ENCODE measurements at regions not wholly inside any gene's neighbourhood (a gene's known extent, or its start where the extent isn't known, plus 50 kb on each side); places are given as distances from the start of the nearest gene placed in this dataset.

GRCh38 chr9:108163321-108164005 is 673.9 kb upstream of the KLF4 start (continued):
- TF ChIP-seq REST (IDR thresholded peaks at IDR 0.05; ENCODE audit: unreplicated experiment): no peak
- TF ChIP-seq EZH2phosphoT487 (IDR thresholded peaks at IDR 0.05; ENCODE audit: unreplicated experiment): no peak
- TF ChIP-seq STAT1 (IDR thresholded peaks at IDR 0.05; ENCODE audit: unreplicated experiment): no peak
- no peak for TF ChIP-seq CTCF (conservative IDR thresholded peaks at IDR 0.05; ENCODE audit: low read depth in 2 of 2)
- no peak for TF ChIP-seq ZNF114 (CRISPR knock-in tag; IDR thresholded peaks at IDR 0.05)
- no peak for TF ChIP-seq CREB1 (CRISPR knock-in tag; IDR thresholded peaks at IDR 0.05; ENCODE audit: low read depth)
- no peak for TF ChIP-seq EZH2 (IDR thresholded peaks at IDR 0.05; ENCODE audit: low read depth, unreplicated experiment)
- TF ChIP-seq POLR2AphosphoS5 (IDR thresholded peaks at IDR 0.05; ENCODE audit: low read depth): no peak
- no peak for TF ChIP-seq JUNB (IDR thresholded peaks at IDR 0.05; ENCODE audit: unreplicated experiment)
- no peak for TF ChIP-seq NANOG (IDR thresholded peaks at IDR 0.05; ENCODE audit: borderline replicate concordance)
- TF ChIP-seq ETS1 (IDR thresholded peaks at IDR 0.05): no peak

GRCh38 chr9:108162664-108163063 is 673.1 kb upstream of the KLF4 start:
- Mint-ChIP-seq H3K4me1 (peaks cover 11% of the 10 kb centered on the region), H3K27me3 (ENCODE audit: insufficient read depth, low read depth, poor library complexity) (peaks cover 4% of the 10 kb centered on the region), H3K36me3 (ENCODE audit: low read depth) (no peaks in the 10 kb centered on the region), H3K27ac (no peak overlapping the region), H3K4me3 (no peak overlapping the region), H3K9me3 (no peaks in the 10 kb centered on the region)
- no peaks in the 10 kb centered on the region for H4K20me1 ChIP-seq (replicated peaks; ENCODE audit: insufficient read depth)
- H3K36me3 ChIP-seq (ENCODE audit: insufficient read depth): no peaks in the 10 kb centered on the region
- no peaks in the 10 kb centered on the region for H3K79me2 ChIP-seq (replicated peaks; ENCODE audit: insufficient read depth)
- TF ChIP-seq STAT1 (IDR thresholded peaks at IDR 0.05; ENCODE audit: unreplicated experiment) (no peak), EZH2phosphoT487 (IDR thresholded peaks at IDR 0.05; ENCODE audit: unreplicated experiment) (no peak), JUNB (IDR thresholded peaks at IDR 0.05; ENCODE audit: unreplicated experiment) (no peak), EZH2 (IDR thresholded peaks at IDR 0.05; ENCODE audit: low read depth, unreplicated experiment) (no peak), CREB1 (CRISPR knock-in tag; IDR thresholded peaks at IDR 0.05; ENCODE audit: low read depth) (no peak), CTCF (conservative IDR thresholded peaks at IDR 0.05; ENCODE audit: low read depth in 2 of 2) (no peak), ZNF114 (CRISPR knock-in tag; IDR thresholded peaks at IDR 0.05) (no peak)
- H3K4me2 ChIP-seq: no peak overlapping the region
- no peaks in the 10 kb centered on the region for H3K4me1 ChIP-seq (ENCODE audit: insufficient read depth)
- H3F3A ChIP-seq (replicated peaks; ENCODE audit: low read depth): no peaks in the 10 kb centered on the region
- no peaks in the 10 kb centered on the region for H3K27me3 ChIP-seq (ENCODE audit: insufficient read depth)
- no peak overlapping the region for H3K27ac ChIP-seq (ENCODE audit: low read depth)
- H3K9me2 ChIP-seq (ENCODE audit: insufficient read depth): peaks cover 7% of the 10 kb centered on the region; the same call in 1 of the 2 replicates
- no peak for DNase-seq (ENCODE audit: low spot score)
- no peak overlapping the region for H3K4me3 ChIP-seq
- no peak overlapping the region for H2AFZ ChIP-seq
- ATAC-seq: no peak

All from GM23338 (cell line).